Testis (tissue), 2 donors: ENCODE measurements at regions not wholly inside any gene's neighbourhood (a gene's known extent, or its start where the extent isn't known, plus 50 kb on each side); places are given as distances from the start of the nearest gene placed in this dataset.

Experiments used
- DNase-seq: peaks from one replicate; pipeline ENCODE4 v3.0.0-alpha.2; 2019
- H3K27ac ChIP-seq, 2 donors: fragments of 200-600 bp; sonication (generic); one replicate each; pipeline ENCODE4 v1.5.1; 2019
- H3K27me3 ChIP-seq: fragments of 200-600 bp; sonication (generic); one replicate; pipeline ENCODE4 v1.5.1; 2019
- H3K36me3 ChIP-seq: fragments of 200-600 bp; sonication (generic); one replicate; pipeline ENCODE4 v1.5.1; 2017; ENCODE audit warnings: low read depth; ENCODE audit errors: missing control alignments
- H3K4me1 ChIP-seq: fragments of 200-600 bp; sonication (generic); one replicate; pipeline ENCODE4 v1.5.1; 2019
- H3K4me3 ChIP-seq, 2 donors: fragments of 200-600 bp; sonication (generic); one replicate each; pipeline ENCODE4 v1.5.1; 2017 to 2019
- H3K9me3 ChIP-seq: fragments of 200-600 bp; sonication (generic); one replicate; pipeline ENCODE4 v1.5.1; 2017
- CTCF ChIP-seq, 3 experiments: fragments of 450-650 bp in 2 of 3; fragments of 200-600 bp in 1 of 3; sonication (generic) in 1 of 3; IDR thresholded peaks; one replicate each; pipeline ENCODE4 v1.5.1; 2016 to 2019; ENCODE audit warnings: antibody characterized with exemption in 3 of 3, mild to moderate bottlenecking in 2 of 3, moderate library complexity in 1 of 3
- POLR2A ChIP-seq: fragments of 450-650 bp; IDR thresholded peaks from one replicate; pipeline ENCODE4 v1.6.1; 2017; ENCODE audit warnings: antibody characterized with exemption, mild to moderate bottlenecking, moderate library complexity
- WGBS, 2 donors: methylation state at CpG; one replicate each; pipeline ENCODE4 v1.1.5; 2018; 5-methylcytosine and 5-hydroxymethylcytosine counted together
- intact Hi-C: fragments of 100-400 bp; cut with DNase I; formaldehyde crosslinking; loops from one replicate; pipeline ENCODE4 v1.15.1; 2023; ENCODE audit warnings: low total_unique reads

DNA sequence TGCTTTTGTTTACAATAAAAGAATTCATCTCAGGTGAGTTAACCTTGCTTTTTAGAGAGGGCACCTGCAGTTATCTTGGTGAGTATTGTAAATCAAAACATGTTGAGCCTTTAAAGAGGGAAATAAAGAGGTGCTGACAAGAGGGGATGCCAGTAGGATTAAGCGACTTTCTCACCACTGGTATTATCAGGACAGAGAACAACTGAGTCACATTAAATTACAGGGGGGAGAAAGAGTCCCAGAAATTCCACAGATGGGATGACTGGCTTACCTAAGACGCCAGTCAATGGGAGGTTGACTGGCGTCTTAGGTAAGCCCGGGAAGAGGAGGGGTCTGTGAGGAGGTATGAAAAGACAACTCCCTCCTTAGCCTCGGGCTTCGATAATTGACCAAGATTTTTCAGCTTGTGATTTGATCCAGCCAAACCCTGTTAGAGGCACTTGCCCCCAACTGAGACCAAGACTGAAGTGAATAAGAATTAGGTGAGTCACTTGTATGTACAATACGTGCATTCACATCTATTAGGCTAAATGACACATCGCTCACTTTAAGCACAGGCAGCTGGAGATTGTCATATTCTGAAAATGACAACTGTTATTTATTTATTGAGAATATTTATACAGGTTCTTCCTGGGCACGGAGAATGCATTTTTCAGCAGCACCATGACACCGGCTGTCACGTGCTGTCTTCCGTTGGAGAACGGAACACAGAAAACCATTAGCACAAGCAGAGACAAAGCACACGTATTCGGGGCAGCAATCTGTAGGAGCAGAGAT is 117.6 kb downstream of the SEM1 start:
- no peak for DNase-seq
- intact Hi-C loops: no loop called here
- Histone ChIP-seq H3K9me3 (no peaks in the 10 kb centered on the region), H3K4me1 (no peaks in the 10 kb centered on the region), H3K27ac (no peak overlapping the region), H3K36me3 (no peaks in the 10 kb centered on the region), H3K27me3 (no peaks in the 10 kb centered on the region), H3K4me3 (no peak overlapping the region)
- 56 to 61% methylated on average over 14 of the region's 15 CpGs for WGBS, 2 donors
- TF ChIP-seq POLR2A (no peak), CTCF (IDR thresholded peaks at IDR 0.05) (no peak)

GRCh38 chr7:96591159-96591899 is 118.3 kb downstream of the SEM1 start:
- H3K36me3 ChIP-seq: no peaks in the 10 kb centered on the region
- no peak overlapping the region for H3K27ac ChIP-seq
- H3K9me3 ChIP-seq: no peaks in the 10 kb centered on the region
- no peaks in the 10 kb centered on the region for H3K4me1 ChIP-seq
- no peaks in the 10 kb centered on the region for H3K27me3 ChIP-seq
- TF ChIP-seq CTCF (IDR thresholded peaks at IDR 0.05) (no peak), POLR2A (no peak)
- intact Hi-C loops: no loop called here
- WGBS, 2 donors: 72 to 73% methylated on average over 4 of the region's 4 CpGs
- DNase-seq: no peak
- no peak overlapping the region for H3K4me3 ChIP-seq

GRCh38 chr7:96589038-96589437 is 120.6 kb downstream of the SEM1 start:
- no peak overlapping the region for H3K27ac ChIP-seq
- TF ChIP-seq POLR2A: no peak
- no peak for TF ChIP-seq CTCF (IDR thresholded peaks at IDR 0.05)
- intact Hi-C loops: no loop called here

GRCh38 chr7:96579119-96579518 is 130.5 kb downstream of the SEM1 start:
- H3K36me3 ChIP-seq: no peaks in the 10 kb centered on the region
- no peaks in the 10 kb centered on the region for H3K4me1 ChIP-seq
- no peak overlapping the region for H3K4me3 ChIP-seq
- H3K9me3 ChIP-seq: no peaks in the 10 kb centered on the region
- H3K27ac ChIP-seq: no peak overlapping the region
- no peaks in the 10 kb centered on the region for H3K27me3 ChIP-seq
- intact Hi-C loops: no loop called here
- no peak for DNase-seq
- no peak for TF ChIP-seq POLR2A

More at GRCh38 chr7:96589038-96589437, 120.6 kb downstream of the SEM1 start:
- Histone ChIP-seq H3K4me3 (no peak overlapping the region), H3K9me3 (no peaks in the 10 kb centered on the region), H3K36me3 (no peaks in the 10 kb centered on the region), H3K27me3 (no peaks in the 10 kb centered on the region), H3K4me1 (no peaks in the 10 kb centered on the region)
- no peak for DNase-seq
- WGBS, 2 donors: 92 to 96% methylated on average over 5 of the region's 5 CpGs

DNA sequence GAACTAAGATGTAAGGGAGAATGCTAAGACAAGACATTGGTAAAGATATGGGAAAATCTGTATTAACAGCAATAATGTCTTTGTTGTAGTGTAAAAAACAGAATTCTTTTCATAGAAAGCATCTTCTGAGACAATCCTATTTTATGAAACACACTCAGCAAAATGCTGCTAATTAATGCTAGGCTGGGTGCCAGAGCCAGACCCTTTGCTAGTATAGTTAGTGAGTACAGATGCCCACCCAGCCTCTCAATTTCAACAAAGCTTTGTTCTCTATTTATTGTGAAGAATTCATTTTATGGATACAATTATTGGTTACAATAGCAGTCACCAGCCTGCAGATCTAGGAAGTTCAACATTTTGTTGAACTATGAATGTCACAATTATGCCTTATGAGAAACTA is 131.0 kb downstream of the SEM1 start:
- no peaks in the 10 kb centered on the region for H3K36me3 ChIP-seq
- H3K27ac ChIP-seq: no peak overlapping the region
- H3K27me3 ChIP-seq: no peaks in the 10 kb centered on the region
- intact Hi-C loops: no loop called here
- no peak for DNase-seq
- no peaks in the 10 kb centered on the region for H3K4me1 ChIP-seq
- TF ChIP-seq CTCF (IDR thresholded peaks at IDR 0.05) (no peak), POLR2A (no peak)
- no peak overlapping the region for H3K4me3 ChIP-seq
- no peaks in the 10 kb centered on the region for H3K9me3 ChIP-seq
